HG03066 (cell line): ENCODE measurements at regions not wholly inside any gene's neighbourhood (a gene's known extent, or its start where the extent isn't known, plus 50 kb on each side); places are given as distances from the start of the nearest gene placed in this dataset.

Experiments
- ATAC-seq: cut with Tn5 transposase; IDR thresholded peaks from one replicate; pipeline ENCODE4 v1.9.1; 2021; ENCODE audit warnings: low read depth; ENCODE audit not compliant: unreplicated experiment

DNA sequence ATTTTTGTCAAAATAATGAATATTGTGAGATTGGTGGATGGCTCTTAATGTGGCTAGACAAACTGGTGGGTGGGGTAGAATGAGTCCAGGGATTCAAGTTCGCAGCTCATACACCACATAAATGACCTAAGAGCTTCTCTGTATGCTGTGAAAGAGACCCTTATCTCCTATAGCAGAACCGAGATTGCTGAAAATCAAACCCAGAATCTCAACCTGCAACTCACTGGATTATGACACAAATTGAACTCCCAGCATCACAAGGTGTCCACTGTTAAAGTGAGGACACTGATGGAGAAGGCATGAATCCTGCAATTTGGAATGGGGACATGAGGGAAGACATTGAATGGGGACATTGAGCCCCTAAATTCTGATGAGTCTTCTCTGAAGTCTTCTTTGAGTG is 51.3 kb upstream of the CNKSR3 start:
- no peak for ATAC-seq

- no peak for ATAC-seq
Observed at GRCh38 chr6:154565331-154565730, 54.8 kb upstream of the CNKSR3 start.

- ATAC-seq = no peak
Observed at GRCh38 chr6:154566866-154567265, 56.4 kb upstream of the CNKSR3 start.

GRCh38 chr6:154567695-154568220 is 57.3 kb upstream of the CNKSR3 start:
- no peak for ATAC-seq

DNA sequence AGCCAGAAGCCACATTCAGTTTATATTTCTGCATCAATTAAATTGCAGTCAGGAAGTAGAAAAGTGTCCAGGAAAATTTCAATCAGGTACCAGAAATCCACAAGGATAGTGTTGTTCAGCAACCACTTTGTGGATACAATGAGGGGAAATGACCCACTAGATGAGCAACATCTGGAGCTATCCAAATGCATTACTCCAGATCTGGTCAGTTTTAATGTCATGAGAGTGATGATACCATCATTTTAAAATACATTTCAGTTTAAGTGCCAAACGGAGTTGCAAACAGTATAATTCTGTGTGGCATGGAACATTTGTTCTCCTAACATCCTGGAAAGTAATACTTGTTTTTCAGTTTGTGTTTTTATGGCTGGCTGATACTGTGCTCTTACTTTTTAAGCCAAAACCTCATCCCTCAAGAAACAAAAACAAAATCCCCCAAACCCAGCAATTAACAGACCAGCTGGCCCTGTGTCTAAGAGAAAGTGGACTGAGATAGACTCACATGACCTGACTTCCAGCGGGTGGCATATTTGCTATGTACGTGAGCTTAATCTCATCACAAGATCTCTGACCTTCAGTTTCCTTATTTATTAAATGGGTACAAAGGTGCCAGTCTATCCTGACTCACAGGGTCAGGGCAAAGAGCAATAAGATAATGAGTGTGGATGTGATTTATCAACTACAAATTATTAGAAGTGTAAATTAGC is 58.8 kb upstream of the CNKSR3 start:
- ATAC-seq = no peak

DNA sequence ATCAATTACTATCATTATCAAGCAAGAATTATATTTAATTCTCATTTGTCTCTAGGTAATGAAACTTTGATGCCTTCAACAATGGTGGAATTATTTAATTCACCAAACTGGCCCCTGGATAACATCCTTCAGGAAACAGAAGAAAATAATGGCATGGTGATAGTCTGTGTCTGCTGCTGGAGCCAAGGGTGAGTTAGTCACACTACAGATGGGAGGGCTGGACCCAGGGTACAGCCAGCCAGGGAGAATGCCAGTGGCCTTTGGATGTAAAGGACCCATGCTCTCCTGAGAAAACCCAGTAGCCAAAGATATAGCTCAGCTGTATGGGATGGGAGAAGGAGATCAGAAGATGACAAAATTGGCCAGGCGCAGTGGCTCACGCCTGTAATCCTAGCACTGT is 60.0 kb upstream of the CNKSR3 start:
- no peak for ATAC-seq

DNA sequence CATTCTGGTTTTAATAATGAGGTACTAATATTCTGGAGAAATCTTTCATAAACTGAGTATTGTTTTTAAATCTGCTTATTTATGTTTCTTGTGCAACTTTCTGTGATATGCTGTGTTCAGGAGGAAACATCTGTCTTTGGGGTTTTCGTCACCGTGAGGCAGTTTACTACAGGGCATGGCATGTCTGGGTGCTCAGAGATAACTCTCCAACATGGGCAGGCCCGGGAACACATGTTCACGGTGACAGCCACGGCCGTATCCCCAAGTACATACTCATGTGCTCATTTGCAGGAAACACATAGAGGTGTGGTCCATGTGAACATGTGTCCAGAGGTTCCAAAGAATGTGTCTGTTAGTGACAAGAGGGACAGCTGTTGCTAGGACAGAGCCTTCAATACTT is 62.1 kb upstream of the CNKSR3 start:
- no peak for ATAC-seq

- no peak for ATAC-seq
Observed at GRCh38 chr6:154578004-154578559, 67.6 kb upstream of the CNKSR3 start.

DNA sequence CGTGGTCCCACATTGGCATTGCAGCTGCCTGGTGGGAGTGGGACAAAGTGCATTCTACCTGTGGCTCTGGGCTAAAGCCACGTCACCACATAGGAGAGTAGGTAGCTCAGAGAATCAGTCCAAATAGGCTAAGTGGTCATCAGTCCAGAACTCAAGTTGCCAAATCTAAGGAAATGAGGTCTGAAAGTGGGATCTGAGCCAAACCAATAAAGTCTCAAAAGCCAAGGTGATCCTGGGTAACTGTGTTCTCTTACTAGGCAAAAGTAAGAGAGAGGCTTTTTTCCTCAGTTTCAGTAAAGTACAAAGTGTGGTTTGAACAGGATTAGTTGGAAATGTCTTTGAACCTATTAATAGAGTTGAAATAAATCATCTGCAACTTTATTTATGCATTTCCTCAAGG is 68.6 kb upstream of the CNKSR3 start:
- no peak for ATAC-seq

DNA sequence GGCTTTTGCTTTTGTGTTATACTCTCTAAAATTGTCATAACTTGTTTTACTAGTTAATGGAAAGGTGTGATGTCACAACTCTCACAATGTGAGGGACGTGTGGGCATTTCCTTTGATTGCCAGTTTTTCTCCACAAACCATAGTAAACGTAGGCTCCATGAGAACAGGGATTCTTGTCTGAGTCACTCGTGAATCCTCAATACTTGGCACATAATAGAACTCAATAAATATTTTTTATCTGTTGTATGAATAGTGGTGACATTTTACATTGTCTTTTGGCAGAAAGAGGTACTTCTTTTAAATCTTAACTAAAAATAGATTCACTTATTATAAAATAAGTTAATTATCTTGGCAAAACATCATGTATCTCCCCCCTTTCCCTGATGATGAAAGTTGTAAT is 69.0 kb upstream of the CNKSR3 start:
- no peak for ATAC-seq

DNA sequence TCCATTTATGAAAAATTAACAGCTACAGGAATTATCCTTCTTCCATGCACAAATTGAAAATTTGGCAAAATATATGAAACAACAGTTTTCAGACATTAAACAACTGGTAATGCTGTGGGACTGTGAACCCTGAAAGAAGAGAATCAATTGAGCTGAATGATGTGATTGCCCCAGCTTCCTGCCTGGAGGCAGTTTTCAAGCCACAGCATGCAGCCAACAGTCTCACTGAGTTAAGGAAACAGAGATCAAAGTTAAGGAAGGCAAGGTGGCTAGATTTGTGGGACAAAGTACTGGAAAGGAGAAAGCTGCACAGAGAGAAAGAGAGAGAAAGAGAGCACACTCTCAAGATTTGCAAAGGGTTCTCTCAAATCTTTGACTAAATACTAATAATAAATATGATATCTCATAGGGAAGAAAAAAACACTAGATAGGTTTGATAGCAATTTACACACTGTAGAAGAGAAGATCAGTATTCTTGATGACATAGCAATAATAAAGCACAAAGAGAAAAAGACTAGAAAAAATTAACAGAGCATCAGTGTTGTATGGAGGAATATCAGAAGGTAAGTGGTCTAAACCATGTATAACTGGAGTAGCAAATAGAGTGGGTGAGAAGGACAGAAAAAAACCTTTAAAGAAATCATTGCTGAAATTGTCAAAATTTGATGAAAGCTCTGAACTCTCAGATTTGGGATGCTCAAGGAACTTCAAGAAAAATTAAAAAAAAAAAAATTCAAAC is 70.1 kb upstream of the CNKSR3 start:
- ATAC-seq = no peak

- no peak for ATAC-seq
Observed at GRCh38 chr6:154582696-154583095, 72.2 kb upstream of the CNKSR3 start.

- ATAC-seq = no peak
Observed at GRCh38 chr6:154583546-154584188, 73.2 kb upstream of the CNKSR3 start.

GRCh38 chr6:154590756-154591155 is 80.3 kb upstream of the CNKSR3 start:
- ATAC-seq = no peak

DNA sequence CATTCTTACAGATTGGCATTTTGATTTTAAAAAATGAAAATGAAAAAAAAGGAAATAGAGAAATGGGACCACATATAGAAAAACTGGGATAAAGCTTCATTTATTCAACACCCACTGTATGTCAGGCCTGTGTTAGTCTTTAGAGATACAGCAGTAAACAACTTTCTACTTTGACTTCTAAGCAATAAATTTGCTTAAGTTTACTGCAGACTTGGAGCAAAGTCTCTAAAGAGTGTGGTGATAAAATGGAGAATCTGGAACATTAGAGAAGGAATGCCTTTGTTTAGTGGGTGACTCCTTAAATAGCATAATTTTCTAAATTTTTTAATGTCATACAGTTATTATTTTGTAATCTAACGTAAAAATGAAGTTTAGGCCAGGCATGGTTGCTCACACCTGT is 80.7 kb upstream of the CNKSR3 start:
- ATAC-seq = no peak

DNA sequence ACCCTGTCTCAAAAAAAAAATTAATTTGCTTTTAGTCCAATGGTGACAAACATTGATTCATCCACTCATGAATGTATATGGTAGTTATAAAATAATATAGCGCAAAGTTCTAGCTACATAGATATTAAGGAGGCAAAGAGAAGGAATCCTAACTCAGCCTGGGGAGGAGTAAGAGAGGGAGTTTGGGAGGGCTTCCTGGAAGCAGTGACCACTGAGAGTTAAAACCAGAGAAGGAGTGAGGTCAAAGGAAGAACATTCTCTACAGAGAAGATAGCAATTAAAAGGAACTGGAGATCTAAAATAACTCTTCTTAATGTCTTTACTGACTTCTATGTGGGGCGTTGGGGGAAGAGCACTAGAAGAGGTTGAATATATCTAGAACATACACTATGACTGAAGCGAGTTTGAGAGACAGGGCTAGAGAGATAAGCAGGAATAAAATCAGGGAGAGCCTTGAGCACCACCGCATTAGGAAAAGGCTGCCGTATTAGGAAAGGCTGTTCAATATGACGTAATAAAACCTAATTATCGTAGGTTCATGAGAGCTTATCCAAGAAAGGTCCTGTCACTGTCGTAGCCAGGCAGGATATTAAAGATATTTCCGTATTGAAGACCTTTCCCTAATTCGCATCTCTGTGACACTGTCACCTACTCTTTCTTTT is 81.8 kb upstream of the CNKSR3 start:
- ATAC-seq = no peak

GRCh38 chr6:154593122-154593521 is 82.6 kb upstream of the CNKSR3 start:
- ATAC-seq = no peak

DNA sequence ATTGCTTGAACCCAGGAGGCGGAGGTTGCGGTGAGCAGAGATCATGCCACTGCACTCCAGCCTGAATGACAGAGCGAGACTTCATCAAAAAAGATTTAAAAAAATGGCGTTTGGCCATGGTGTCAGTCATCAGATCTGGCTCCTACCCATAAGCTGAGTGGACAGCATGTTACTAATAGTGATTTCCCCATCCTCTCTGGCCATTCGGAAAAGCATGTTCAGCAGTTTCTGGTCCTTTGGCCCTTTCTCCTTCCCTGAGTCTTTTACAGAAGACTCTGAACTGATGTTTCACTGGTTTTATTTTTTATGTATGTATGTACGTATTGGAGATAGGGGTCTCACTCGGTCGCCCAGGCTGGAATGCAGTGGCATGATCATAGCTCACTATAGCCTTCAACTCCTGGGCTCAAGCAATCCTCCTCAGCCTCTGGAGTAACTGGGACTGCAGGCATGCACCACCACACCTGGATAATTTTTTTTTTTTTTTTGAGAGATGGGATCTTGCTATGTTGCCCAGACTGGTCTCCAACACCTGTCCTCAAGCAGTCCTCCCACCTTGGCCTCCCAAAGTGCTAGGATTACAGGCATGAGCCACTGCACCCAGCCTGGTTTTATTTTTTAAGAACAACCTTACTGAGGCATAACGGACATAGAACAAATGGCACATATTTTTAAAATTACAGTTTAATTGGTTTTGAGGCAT is 84.2 kb upstream of the CNKSR3 start:
- no peak for ATAC-seq

DNA sequence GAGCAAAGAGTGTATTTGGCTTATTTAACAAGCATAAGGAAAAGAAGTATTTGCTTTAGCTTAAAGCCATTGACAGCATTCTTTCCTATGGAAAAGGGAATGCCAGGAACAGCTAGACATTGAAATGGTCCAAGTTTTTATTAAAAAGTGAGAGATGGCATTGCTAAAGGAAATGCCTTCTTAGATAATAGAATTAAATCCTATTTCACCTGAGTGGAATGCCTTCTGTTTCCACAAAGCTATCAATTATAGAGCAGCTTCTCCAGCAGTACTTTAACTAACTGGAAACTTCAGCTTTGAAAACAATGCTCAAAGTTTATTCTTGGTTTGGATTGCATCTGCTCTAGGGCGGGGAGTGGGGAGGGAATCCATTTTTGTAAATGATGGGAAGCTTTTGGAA is 85.1 kb upstream of the CNKSR3 start:
- no peak for ATAC-seq

DNA sequence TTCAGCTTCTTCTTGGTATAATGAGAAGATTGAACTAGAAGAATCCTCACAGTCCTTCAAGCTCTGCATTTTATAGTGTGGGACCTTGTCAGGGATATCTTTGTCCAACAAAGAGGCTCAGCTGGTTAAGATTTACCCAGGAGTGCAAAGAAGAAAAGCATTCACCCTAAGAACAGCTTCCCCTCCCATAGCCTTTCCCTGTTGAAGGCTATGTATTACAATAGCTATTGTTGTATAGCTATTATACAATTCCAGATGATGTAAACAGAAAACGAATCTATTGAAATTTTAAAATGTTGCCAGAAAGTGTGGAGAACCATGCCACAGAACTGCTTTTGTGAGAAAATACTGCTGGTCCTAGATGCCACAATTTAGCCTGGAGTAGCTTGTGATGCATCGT is 85.5 kb upstream of the CNKSR3 start:
- no peak for ATAC-seq
